RWPE2 (cell line): ENCODE measurements at regions not wholly inside any gene's neighbourhood (a gene's known extent, or its start where the extent isn't known, plus 50 kb on each side); places are given as distances from the start of the nearest gene placed in this dataset.

ENCODE experiments used
- ATAC-seq: fragments of 200-7000 bp; cut with Tn5 transposase; 3 replicates; pipeline ENCODE4 v1.9.1; 2021; ENCODE audit warnings: low read depth
- DNase-seq: peaks from one replicate; pipeline ENCODE4 v3.0.0-alpha.2; 2020; ENCODE audit warnings: low spot score
- H3K27ac ChIP-seq: fragments of 450-650 bp; 2 replicates; pipeline ENCODE4 v1.5.1; 2017; ENCODE audit warnings: mild to moderate bottlenecking; ENCODE audit not compliant: poor library complexity, severe bottlenecking
- H3K27me3 ChIP-seq: fragments of 250-450 bp; sonication (Bioruptor Pico); 2 replicates; pipeline ENCODE4 v1.5.1; 2021; ENCODE audit warnings: mild to moderate bottlenecking, moderate library complexity; ENCODE audit not compliant: insufficient read depth, poor library complexity, severe bottlenecking
- H3K36me3 ChIP-seq: fragments of 250-450 bp; sonication (Bioruptor Pico); 2 replicates; pipeline ENCODE4 v1.5.1; 2020; ENCODE audit warnings: low read depth, mild to moderate bottlenecking, moderate library complexity
- H3K4me1 ChIP-seq: fragments of 250-450 bp; sonication (Bioruptor Pico); 2 replicates; pipeline ENCODE4 v1.5.1; 2021; ENCODE audit warnings: mild to moderate bottlenecking, moderate library complexity; ENCODE audit not compliant: insufficient read depth, poor library complexity, severe bottlenecking
- H3K4me3 ChIP-seq: fragments of 250-450 bp; sonication (Bioruptor Pico); 2 replicates; pipeline ENCODE4 v1.5.1; 2021; ENCODE audit warnings: mild to moderate bottlenecking, moderate library complexity; ENCODE audit not compliant: severe bottlenecking
- H3K9me3 ChIP-seq: fragments of 250-450 bp; sonication (Bioruptor Pico); 2 replicates; pipeline ENCODE4 v1.5.1; 2021; ENCODE audit warnings: mild to moderate bottlenecking, moderate library complexity; ENCODE audit not compliant: severe bottlenecking
- TF ChIP-seq, protein P1 (sequence below): fragments of 450-650 bp; IDR thresholded peaks from one replicate; pipeline ENCODE4 v1.5.1; 2017; ENCODE audit warnings: mild to moderate bottlenecking, moderate library complexity; ENCODE audit not compliant: poor library complexity, severe bottlenecking

DNA sequence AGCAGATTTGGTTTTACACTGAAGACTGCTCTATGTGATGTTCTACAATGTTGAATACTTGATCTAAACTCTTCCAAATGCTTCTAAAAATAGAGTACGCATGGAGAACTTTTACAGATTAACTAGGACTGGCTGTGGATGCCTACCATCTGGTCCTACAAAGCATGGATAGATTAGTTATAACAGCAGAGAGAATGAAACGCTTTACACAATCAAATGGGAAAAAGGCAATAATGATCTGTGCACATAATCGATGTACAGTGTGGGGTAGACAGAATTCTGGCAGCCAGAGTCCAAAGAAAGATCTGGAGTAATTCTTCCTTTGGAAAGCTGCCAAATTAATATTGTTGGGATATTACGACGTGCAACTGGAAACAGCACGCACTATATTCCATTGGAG lies 1885.5 kb upstream of the PRR20A start:
- ATAC-seq (no peak), DNase-seq (no peak)
- Histone ChIP-seq H3K9me3 (no peaks in the 10 kb centered on the region), H3K36me3 (no peaks in the 10 kb centered on the region), H3K4me1 (no peaks in the 10 kb centered on the region), H3K4me3 (no peak overlapping the region), H3K27ac (no peak overlapping the region), H3K27me3 (no peaks in the 10 kb centered on the region)
- TF ChIP-seq, protein P1, sequence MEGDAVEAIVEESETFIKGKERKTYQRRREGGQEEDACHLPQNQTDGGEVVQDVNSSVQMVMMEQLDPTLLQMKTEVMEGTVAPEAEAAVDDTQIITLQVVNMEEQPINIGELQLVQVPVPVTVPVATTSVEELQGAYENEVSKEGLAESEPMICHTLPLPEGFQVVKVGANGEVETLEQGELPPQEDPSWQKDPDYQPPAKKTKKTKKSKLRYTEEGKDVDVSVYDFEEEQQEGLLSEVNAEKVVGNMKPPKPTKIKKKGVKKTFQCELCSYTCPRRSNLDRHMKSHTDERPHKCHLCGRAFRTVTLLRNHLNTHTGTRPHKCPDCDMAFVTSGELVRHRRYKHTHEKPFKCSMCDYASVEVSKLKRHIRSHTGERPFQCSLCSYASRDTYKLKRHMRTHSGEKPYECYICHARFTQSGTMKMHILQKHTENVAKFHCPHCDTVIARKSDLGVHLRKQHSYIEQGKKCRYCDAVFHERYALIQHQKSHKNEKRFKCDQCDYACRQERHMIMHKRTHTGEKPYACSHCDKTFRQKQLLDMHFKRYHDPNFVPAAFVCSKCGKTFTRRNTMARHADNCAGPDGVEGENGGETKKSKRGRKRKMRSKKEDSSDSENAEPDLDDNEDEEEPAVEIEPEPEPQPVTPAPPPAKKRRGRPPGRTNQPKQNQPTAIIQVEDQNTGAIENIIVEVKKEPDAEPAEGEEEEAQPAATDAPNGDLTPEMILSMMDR, result no peak

DNA sequence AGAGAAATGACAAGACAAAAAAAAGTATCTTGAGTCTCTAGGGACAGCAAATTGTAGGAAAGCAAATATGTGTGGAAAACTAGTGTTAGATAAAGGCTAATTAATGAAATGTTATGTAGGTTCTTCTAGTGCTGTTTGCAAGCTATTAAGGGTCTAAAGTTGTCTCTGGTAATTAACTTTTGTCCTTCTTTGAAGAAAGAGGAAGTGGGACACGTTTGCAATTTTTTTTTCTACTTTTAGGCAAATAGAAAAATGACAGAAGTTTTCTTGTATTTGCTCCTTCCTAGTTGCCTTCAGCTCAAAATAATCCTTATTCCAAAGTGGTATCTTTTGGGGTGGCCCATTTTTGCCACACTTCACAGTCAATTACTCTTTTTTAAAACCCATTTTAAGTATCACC lies 1877.7 kb upstream of the PRR20A start:
- H3K27me3 ChIP-seq, result no peaks in the 10 kb centered on the region
- TF ChIP-seq, protein P1, result no peak
- ATAC-seq (no peak), DNase-seq (no peak)
- no peak overlapping the region for H3K27ac ChIP-seq
- no peak overlapping the region for H3K4me3 ChIP-seq
- H3K36me3 ChIP-seq, result no peaks in the 10 kb centered on the region
- H3K4me1 ChIP-seq, result no peaks in the 10 kb centered on the region
- H3K9me3 ChIP-seq, result no peaks in the 10 kb centered on the region

DNA sequence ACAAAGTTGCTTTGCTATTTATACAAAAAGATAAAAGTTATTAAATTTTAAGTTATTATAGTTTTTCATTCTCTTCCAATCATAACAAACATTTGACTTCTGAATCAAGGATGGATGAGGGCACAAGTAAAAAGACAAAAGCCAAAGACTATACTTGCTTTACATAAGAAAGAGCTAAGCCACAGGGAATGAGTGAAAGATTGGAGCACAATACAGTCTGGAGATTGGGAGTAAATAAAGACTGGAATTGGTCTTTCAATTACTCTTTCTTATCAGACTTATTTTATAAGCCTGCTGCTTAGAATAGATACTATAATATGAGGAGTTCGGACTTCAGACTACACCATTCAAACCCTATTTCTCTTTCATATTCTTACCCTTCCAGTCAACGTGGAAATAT lies 1874.1 kb upstream of the PRR20A start:
- DNase-seq, result no peak
- Histone ChIP-seq H3K36me3 (no peaks in the 10 kb centered on the region), H3K27me3 (no peaks in the 10 kb centered on the region), H3K27ac (no peak overlapping the region), H3K4me1 (no peaks in the 10 kb centered on the region), H3K9me3 (no peaks in the 10 kb centered on the region), H3K4me3 (no peak overlapping the region)
- ATAC-seq, result no peak
- TF ChIP-seq, protein P1, result no peak

DNA sequence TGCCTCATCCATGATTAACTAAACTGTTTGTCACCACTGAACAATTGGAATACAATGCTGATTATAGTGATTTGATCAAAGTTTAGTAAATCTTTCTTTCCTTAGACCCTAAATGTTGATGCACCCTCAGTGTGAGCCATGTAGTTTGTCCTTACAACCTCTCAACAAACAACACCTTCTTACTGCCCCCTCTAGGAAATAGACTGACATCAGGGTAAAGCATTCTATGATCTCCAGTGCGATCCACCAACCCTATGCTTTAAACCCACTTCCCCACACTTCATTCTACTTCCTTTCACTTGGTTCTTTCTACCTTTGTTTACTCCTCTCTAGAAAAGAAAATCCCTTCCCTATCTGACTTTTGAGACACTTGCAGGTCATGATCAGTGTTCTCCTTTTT lies 1842.5 kb upstream of the PRR20A start:
- Histone ChIP-seq H3K9me3 (no peaks in the 10 kb centered on the region), H3K4me3 (no peak overlapping the region), H3K4me1 (no peaks in the 10 kb centered on the region), H3K27me3 (peaks cover 11% of the 10 kb centered on the region), H3K36me3 (no peaks in the 10 kb centered on the region), H3K27ac (no peak overlapping the region)
- DNase-seq, result no peak
- TF ChIP-seq, protein P1, result no peak
- ATAC-seq, result no peak

DNA sequence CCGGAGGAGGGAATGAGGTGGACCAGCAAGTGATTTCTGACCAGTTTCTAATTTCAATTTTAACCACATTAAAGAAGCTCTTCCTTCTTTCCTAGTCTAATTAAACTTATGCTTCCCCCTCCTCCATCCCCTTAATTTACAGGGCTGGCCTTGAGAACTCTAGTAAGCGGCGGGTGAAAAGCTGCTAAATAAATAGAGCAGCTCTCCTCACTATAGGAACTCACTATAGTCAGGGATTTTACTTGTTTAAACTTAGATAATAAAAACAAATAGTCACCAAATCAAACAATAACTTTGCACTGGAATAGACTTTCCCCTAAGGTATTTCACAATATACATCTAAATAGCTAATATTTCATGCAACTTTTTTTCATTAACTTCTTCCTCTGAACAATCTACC lies 1838.2 kb upstream of the PRR20A start:
- Histone ChIP-seq H3K4me3 (no peak overlapping the region), H3K9me3 (no peaks in the 10 kb centered on the region), H3K27me3 (peaks cover 11% of the 10 kb centered on the region), H3K36me3 (no peaks in the 10 kb centered on the region), H3K4me1 (no peaks in the 10 kb centered on the region), H3K27ac (no peak overlapping the region)
- TF ChIP-seq, protein P1, result no peak
- ATAC-seq (no peak), DNase-seq (no peak)
